ENCODE measurements at regions not wholly inside any gene's neighbourhood (a gene's known extent, or its start where the extent isn't known, plus 50 kb on each side); places are given as distances from the start of the nearest gene placed in this dataset.

DNA sequence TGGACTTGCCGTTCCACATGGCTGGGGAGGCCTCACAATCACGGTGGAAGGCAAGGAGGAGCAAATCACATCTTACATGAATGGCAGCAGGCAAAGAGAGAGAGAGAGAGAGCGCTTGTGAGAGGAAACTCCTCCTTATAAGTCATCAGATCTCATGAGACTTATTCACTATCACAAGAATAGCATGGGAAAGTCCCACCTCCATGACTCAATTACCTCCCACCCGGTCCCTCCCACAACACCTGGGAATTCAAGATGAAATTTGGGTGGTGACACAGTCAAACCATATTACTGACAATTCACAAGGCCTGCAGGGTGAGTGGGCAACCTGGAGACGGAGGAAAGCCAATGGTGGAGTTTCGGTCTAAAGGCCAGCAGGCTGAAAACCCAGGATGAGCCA lies 394.3 kb upstream of the TRAM1L1 start:
- ChIA-PET POLR2A (no interaction called here), CTCF (no interaction called here)
- no peak for DNase-seq (ENCODE audit: low read depth, low spot score)
- no peak for TF ChIP-seq CTCF (IDR thresholded peaks at IDR 0.05; ENCODE audit: insufficient read depth, low read length, missing control alignments)
- no peak overlapping the region for H3K4me3 ChIP-seq (ENCODE audit: low read depth, low read length)

- H3K4me3 ChIP-seq (ENCODE audit: low read depth, low read length) = no peak overlapping the region
- POLR2A ChIA-PET = no interaction called here
- CTCF ChIA-PET = no interaction called here
- DNase-seq (ENCODE audit: low read depth, low spot score) = no peak
- no peak for TF ChIP-seq CTCF (IDR thresholded peaks at IDR 0.05; ENCODE audit: insufficient read depth, low read length, missing control alignments)
These were observed 396.4 kb upstream of the TRAM1L1 start for GRCh38 chr4:117481742-117482141.

- CTCF ChIA-PET = no interaction called here
- DNase-seq (ENCODE audit: low read depth, low spot score) = no peak
- H3K4me3 ChIP-seq (ENCODE audit: low read depth, low read length) = no peak overlapping the region
- TF ChIP-seq CTCF (IDR thresholded peaks at IDR 0.05; ENCODE audit: insufficient read depth, low read length, missing control alignments) = no peak
- POLR2A ChIA-PET = no interaction called here
These were observed 403.3 kb upstream of the TRAM1L1 start for GRCh38 chr4:117488692-117489091.

- TF ChIP-seq CTCF (IDR thresholded peaks at IDR 0.05; ENCODE audit: insufficient read depth, low read length, missing control alignments) = no peak
- CTCF ChIA-PET = no interaction called here
These were observed 403.7 kb upstream of the TRAM1L1 start for GRCh38 chr4:117489107-117489506.

DNA sequence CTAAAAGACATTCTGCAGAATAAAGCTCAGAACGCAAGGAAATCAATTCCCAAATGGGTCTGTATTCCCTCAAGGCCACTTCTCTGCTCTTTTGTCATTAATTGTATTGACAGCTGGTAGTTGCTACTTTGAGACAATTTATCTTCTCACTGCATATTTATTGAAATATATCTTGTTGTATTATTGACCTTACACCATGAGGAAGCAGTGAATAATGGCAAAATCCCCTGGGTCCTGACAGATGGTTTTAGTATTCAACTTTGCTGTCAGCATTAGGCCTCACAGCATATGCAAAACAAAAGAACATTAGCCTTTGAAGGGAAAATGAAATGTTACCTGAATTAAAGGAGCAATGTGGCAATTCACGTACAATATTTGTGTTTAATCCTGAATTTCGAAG lies 406.1 kb upstream of the TRAM1L1 start:
- DNase-seq (ENCODE audit: low read depth, low spot score) = no peak
- ChIA-PET CTCF (no interaction called here), POLR2A (no interaction called here)
- no peak overlapping the region for H3K4me3 ChIP-seq (ENCODE audit: low read depth, low read length)
- TF ChIP-seq CTCF (IDR thresholded peaks at IDR 0.05; ENCODE audit: insufficient read depth, low read length, missing control alignments) = no peak

More at GRCh38 chr4:117489107-117489506, 403.7 kb upstream of the TRAM1L1 start:
- H3K4me3 ChIP-seq (ENCODE audit: low read depth, low read length) = no peak overlapping the region
- no peak for DNase-seq (ENCODE audit: low read depth, low spot score)
- POLR2A ChIA-PET = no interaction called here

DNA sequence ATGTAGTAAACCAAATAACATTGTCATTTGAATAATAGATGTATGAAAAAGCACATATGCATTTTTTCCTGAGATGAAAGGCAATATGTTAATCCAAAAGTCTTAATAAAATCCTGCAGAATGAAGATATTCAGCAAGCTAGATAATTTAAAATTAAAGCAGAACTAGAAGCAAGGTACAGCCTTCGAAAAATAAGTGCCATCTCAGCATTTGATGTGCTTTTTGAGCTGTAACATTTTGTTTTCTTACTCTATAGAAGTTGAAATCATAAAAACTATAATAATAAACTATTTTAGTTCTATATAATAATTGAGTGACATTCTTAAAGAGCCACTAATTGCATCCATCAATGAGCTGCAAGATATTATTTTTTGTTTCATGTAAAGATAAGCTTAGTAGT lies 410.4 kb upstream of the TRAM1L1 start:
- ChIA-PET CTCF (no interaction called here), POLR2A (no interaction called here)
- no peak for DNase-seq (ENCODE audit: low read depth, low spot score)
- no peak for TF ChIP-seq CTCF (IDR thresholded peaks at IDR 0.05; ENCODE audit: insufficient read depth, low read length, missing control alignments)
- H3K4me3 ChIP-seq (ENCODE audit: low read depth, low read length) = no peak overlapping the region

Data from AG04449 (cell line).